ENCODE measurements at regions not wholly inside any gene's neighbourhood (a gene's known extent, or its start where the extent isn't known, plus 50 kb on each side); places are given as distances from the start of the nearest gene placed in this dataset.
A peak's percentile ranks its signal among the peaks of the same experiment; 100 is the strongest.

GRCh38 chr5:128684961-128685360 is 146.9 kb upstream of the FBN2 start:
- no peak overlapping the region for H3K4me3 ChIP-seq (ENCODE audit: low read depth, low read length)
- no peak for TF ChIP-seq CTCF (IDR thresholded peaks at IDR 0.05; ENCODE audit: low read depth, low read length)

- TF ChIP-seq CTCF (IDR thresholded peaks at IDR 0.05; ENCODE audit: low read depth, low read length): no peak
These were observed 149.9 kb upstream of the FBN2 start for GRCh38 chr5:128687930-128688329.

GRCh38 chr5:128693764-128694163 is 155.7 kb upstream of the FBN2 start:
- no peak overlapping the region for H3K4me3 ChIP-seq (ENCODE audit: low read depth, low read length)
- no peak for TF ChIP-seq CTCF (IDR thresholded peaks at IDR 0.05; ENCODE audit: low read depth, low read length)

More at GRCh38 chr5:128687930-128688329, 149.9 kb upstream of the FBN2 start:
- H3K4me3 ChIP-seq (ENCODE audit: low read depth, low read length): no peak overlapping the region

- no peak overlapping the region for H3K4me3 ChIP-seq (ENCODE audit: low read depth, low read length)
- TF ChIP-seq CTCF (IDR thresholded peaks at IDR 0.05; ENCODE audit: low read depth, low read length): peak; percentile 42
These were observed 157.9 kb upstream of the FBN2 start for GRCh38 chr5:128695791-128696530.

- H3K4me3 ChIP-seq (ENCODE audit: low read depth, low read length): no peak overlapping the region
- TF ChIP-seq CTCF (IDR thresholded peaks at IDR 0.05; ENCODE audit: low read depth, low read length): no peak
These were observed 163.3 kb upstream of the FBN2 start for GRCh38 chr5:128701301-128701700.

GRCh38 chr5:128703322-128703721 is 165.3 kb upstream of the FBN2 start:
- TF ChIP-seq CTCF (IDR thresholded peaks at IDR 0.05; ENCODE audit: low read depth, low read length): no peak
- H3K4me3 ChIP-seq (ENCODE audit: low read depth, low read length): no peak overlapping the region

- H3K4me3 ChIP-seq (ENCODE audit: low read depth, low read length): no peak overlapping the region
- TF ChIP-seq CTCF (IDR thresholded peaks at IDR 0.05; ENCODE audit: low read depth, low read length): no peak
These were observed 168.2 kb upstream of the FBN2 start for GRCh38 chr5:128706269-128706668.
